WERI-Rb-1 (cell line): ENCODE measurements at regions not wholly inside any gene's neighbourhood (a gene's known extent, or its start where the extent isn't known, plus 50 kb on each side); places are given as distances from the start of the nearest gene placed in this dataset.
"Not testable (repeated sequence)": the region's sequence is repeated elsewhere in the genome, so short reads cannot be mapped to it uniquely, and the experiment has no call there.

Experiments
- DNase-seq: peaks from one replicate; pipeline ENCODE4 v3.0.0-alpha.2; 2020
- H3K27ac ChIP-seq: fragments of 250-450 bp; sonication (Bioruptor Pico); 2 replicates; pipeline ENCODE4 v1.5.1; 2020; ENCODE audit warnings: mild to moderate bottlenecking, moderate library complexity
- H3K27me3 ChIP-seq: fragments of 250-450 bp; sonication (Bioruptor Pico); 2 replicates; pipeline ENCODE4 v1.5.1; 2021; ENCODE audit warnings: mild to moderate bottlenecking, low read depth, moderate library complexity; ENCODE audit not compliant: insufficient read depth, severe bottlenecking
- H3K36me3 ChIP-seq: fragments of 250-450 bp; sonication (Bioruptor Pico); 2 replicates; pipeline ENCODE4 v1.5.1; 2020; ENCODE audit warnings: mild to moderate bottlenecking, moderate library complexity
- H3K4me3 ChIP-seq: 2 replicates; pipeline ENCODE4 v1.5.1; 2011; ENCODE audit warnings: low read depth, mild to moderate bottlenecking, control low read depth, low read length
- H3K9me3 ChIP-seq: fragments of 250-450 bp; sonication (Bioruptor Pico); 2 replicates; pipeline ENCODE4 v1.5.1; 2021; ENCODE audit warnings: mild to moderate bottlenecking, moderate library complexity; ENCODE audit not compliant: severe bottlenecking
- CTCF ChIP-seq: IDR thresholded peaks from 2 replicates; pipeline ENCODE4 v1.5.1; 2011; ENCODE audit warnings: low read depth, mild to moderate bottlenecking, control low read depth, inconsistent platforms, low read length

- no peak for DNase-seq
- H3K4me3 ChIP-seq: no peak overlapping the region
- no peaks in the 10 kb centered on the region for H3K9me3 ChIP-seq
- no peaks in the 10 kb centered on the region for H3K27me3 ChIP-seq
- no peaks in the 10 kb centered on the region for H3K36me3 ChIP-seq
- H3K27ac ChIP-seq: no peak overlapping the region
- no peak for TF ChIP-seq CTCF
These were observed 527.1 kb upstream of the FLRT2 start for GRCh38 chr14:85002846-85003245.

GRCh38 chr14:85003805-85004204 is 526.1 kb upstream of the FLRT2 start:
- TF ChIP-seq CTCF: no peak
- Histone ChIP-seq H3K27me3 (no peaks in the 10 kb centered on the region), H3K4me3 (no peak overlapping the region)

GRCh38 chr14:85009506-85009905 is 520.4 kb upstream of the FLRT2 start:
- no peaks in the 10 kb centered on the region for H3K9me3 ChIP-seq
- no peak for TF ChIP-seq CTCF

More at GRCh38 chr14:85003805-85004204, 526.1 kb upstream of the FLRT2 start:
- Histone ChIP-seq H3K9me3 (no peaks in the 10 kb centered on the region), H3K27ac (no peak overlapping the region), H3K36me3 (no peaks in the 10 kb centered on the region)
- no peak for DNase-seq

GRCh38 chr14:85010186-85010585 is 519.8 kb upstream of the FLRT2 start:
- Histone ChIP-seq H3K36me3 (no peaks in the 10 kb centered on the region), H3K27me3 (no peaks in the 10 kb centered on the region), H3K27ac (no peak overlapping the region), H3K4me3 (no peak overlapping the region), H3K9me3 (no peaks in the 10 kb centered on the region)
- no peak for TF ChIP-seq CTCF
- no peak for DNase-seq

More at GRCh38 chr14:85009506-85009905, 520.4 kb upstream of the FLRT2 start:
- DNase-seq: no peak
- Histone ChIP-seq H3K27ac (no peak overlapping the region), H3K27me3 (no peaks in the 10 kb centered on the region), H3K4me3 (no peak overlapping the region), H3K36me3 (no peaks in the 10 kb centered on the region)

- TF ChIP-seq CTCF: no peak
- no peak overlapping the region for H3K4me3 ChIP-seq
- no peak for DNase-seq
- no peaks in the 10 kb centered on the region for H3K9me3 ChIP-seq
- no peak overlapping the region for H3K27ac ChIP-seq
- no peaks in the 10 kb centered on the region for H3K36me3 ChIP-seq
- H3K27me3 ChIP-seq: no peaks in the 10 kb centered on the region
These were observed 513.4 kb upstream of the FLRT2 start for GRCh38 chr14:85016496-85016895.

- H3K36me3 ChIP-seq, H3K4me3 ChIP-seq, H3K27me3 ChIP-seq, DNase-seq, H3K9me3 ChIP-seq, H3K27ac ChIP-seq: not testable (repeated sequence)
These were observed 506.1 kb upstream of the FLRT2 start for GRCh38 chr14:85023866-85024265.
